Epithelial cell of esophagus (primary cell): ENCODE measurements at regions not wholly inside any gene's neighbourhood (a gene's known extent, or its start where the extent isn't known, plus 50 kb on each side); places are given as distances from the start of the nearest gene placed in this dataset.

Experiments
- DNase-seq: peaks from one replicate; pipeline ENCODE4 v3.0.0; 2010; ENCODE audit warnings: low read depth
- H3K4me3 ChIP-seq: 2 replicates; pipeline ENCODE4 v1.5.1; 2011; ENCODE audit warnings: mild to moderate bottlenecking, low read length, control low read depth
- CTCF ChIP-seq: IDR thresholded peaks from 2 replicates; pipeline ENCODE4 v1.5.1; 2011; ENCODE audit warnings: low read depth, mild to moderate bottlenecking, low read length, control low read depth, inconsistent platforms; ENCODE audit not compliant: insufficient read depth; ENCODE audit errors: missing control alignments

GRCh38 chr9:74001382-74001781, 495.8 kb upstream of the RORB start:
- DNase-seq, result peak; percentile 72
- no peak overlapping the region for H3K4me3 ChIP-seq
- no peak for TF ChIP-seq CTCF

GRCh38 chr9:74006935-74007334, 490.2 kb upstream of the RORB start:
- DNase-seq, result peak; percentile 62

GRCh38 chr9:74007833-74008232, 489.3 kb upstream of the RORB start:
- DNase-seq, result no peak
- no peak for TF ChIP-seq CTCF
- H3K4me3 ChIP-seq, result no peak overlapping the region

More at GRCh38 chr9:74006935-74007334, 490.2 kb upstream of the RORB start:
- no peak overlapping the region for H3K4me3 ChIP-seq
- peak; percentile 58 for TF ChIP-seq CTCF

- TF ChIP-seq CTCF, result no peak
- DNase-seq, result peak; percentile 49
- H3K4me3 ChIP-seq, result no peak overlapping the region
Observed at GRCh38 chr9:74016004-74016403, 481.1 kb upstream of the RORB start.

GRCh38 chr9:74025402-74025925, 471.7 kb upstream of the RORB start:
- H3K4me3 ChIP-seq, result no peak overlapping the region
- DNase-seq, result peak; percentile 51
- no peak for TF ChIP-seq CTCF

- DNase-seq, result no peak
- no peak overlapping the region for H3K4me3 ChIP-seq
- no peak for TF ChIP-seq CTCF
Observed at GRCh38 chr9:74032421-74032820, 464.7 kb upstream of the RORB start.

GRCh38 chr9:74035786-74036185, 461.3 kb upstream of the RORB start:
- H3K4me3 ChIP-seq, result no peak overlapping the region
- DNase-seq, result peak; percentile 37
- TF ChIP-seq CTCF, result no peak
